NT2/D1 (cell line): ENCODE measurements at regions not wholly inside any gene's neighbourhood (a gene's known extent, or its start where the extent isn't known, plus 50 kb on each side); places are given as distances from the start of the nearest gene placed in this dataset.

Source experiments
- YY1 ChIP-seq: IDR thresholded peaks from 2 replicates; pipeline ENCODE4 v1.6.1; 2011; ENCODE audit not compliant: insufficient read length, insufficient read depth
- ZNF274 ChIP-seq: IDR thresholded peaks from 2 replicates; pipeline ENCODE4 v1.6.1; 2011; ENCODE audit warnings: mild to moderate bottlenecking, low read depth, low read length

- no peak for TF ChIP-seq ZNF274
- no peak for TF ChIP-seq YY1
Measured at GRCh38 chr5:91468651-91469422, 85.7 kb upstream of the ARRDC3 start.
